ENCODE measurements at regions not wholly inside any gene's neighbourhood (a gene's known extent, or its start where the extent isn't known, plus 50 kb on each side); places are given as distances from the start of the nearest gene placed in this dataset.

DNA sequence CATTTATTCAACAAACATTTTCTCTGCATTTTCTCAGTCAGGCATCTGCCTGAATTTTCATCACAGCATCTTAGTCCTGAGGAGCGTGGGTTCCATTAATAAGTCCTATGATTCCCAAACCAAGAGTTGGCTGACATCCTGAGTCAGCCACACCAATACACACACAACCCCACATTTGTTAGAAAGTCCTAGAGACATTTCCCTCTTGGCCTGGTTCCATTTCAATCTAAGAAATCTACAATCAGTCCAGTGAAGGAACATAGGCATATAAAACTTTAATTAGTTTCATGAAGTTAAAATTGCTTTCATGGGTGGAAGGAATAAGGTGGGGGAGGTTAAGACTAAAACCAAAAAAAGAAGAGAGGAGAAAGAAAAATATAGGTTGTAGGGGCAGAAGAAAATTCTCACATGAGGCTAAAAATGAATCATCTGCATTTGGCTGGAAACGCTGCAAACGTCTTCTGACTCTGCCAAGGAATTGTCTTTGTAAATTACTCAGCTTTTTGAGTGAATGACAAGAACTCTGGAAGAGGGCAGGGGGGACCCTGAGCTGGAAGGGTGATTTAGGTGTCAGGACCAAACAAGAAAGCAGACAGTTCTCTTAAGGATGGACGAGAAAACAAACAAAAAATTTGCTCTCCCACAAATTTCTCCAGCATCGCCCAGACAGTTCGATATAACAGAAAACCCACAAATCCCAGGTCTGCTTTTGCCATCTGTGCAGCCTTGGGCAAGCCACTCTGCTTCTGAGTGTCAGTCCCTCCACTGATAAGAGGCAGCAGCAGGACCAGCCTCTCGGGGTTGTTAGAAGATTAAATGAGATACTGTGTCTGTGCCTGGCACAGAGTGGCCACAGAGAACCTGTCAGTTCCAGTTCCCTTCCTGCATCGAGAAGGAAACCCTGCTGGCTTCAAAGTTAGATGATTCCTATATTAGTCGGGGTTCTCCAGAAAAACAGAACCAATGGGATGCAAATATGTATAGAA, 289.7 kb downstream of the CDK5RAP2 start:
- TF ChIP-seq, protein P1, sequence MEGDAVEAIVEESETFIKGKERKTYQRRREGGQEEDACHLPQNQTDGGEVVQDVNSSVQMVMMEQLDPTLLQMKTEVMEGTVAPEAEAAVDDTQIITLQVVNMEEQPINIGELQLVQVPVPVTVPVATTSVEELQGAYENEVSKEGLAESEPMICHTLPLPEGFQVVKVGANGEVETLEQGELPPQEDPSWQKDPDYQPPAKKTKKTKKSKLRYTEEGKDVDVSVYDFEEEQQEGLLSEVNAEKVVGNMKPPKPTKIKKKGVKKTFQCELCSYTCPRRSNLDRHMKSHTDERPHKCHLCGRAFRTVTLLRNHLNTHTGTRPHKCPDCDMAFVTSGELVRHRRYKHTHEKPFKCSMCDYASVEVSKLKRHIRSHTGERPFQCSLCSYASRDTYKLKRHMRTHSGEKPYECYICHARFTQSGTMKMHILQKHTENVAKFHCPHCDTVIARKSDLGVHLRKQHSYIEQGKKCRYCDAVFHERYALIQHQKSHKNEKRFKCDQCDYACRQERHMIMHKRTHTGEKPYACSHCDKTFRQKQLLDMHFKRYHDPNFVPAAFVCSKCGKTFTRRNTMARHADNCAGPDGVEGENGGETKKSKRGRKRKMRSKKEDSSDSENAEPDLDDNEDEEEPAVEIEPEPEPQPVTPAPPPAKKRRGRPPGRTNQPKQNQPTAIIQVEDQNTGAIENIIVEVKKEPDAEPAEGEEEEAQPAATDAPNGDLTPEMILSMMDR (IDR thresholded peaks at IDR 0.05; ENCODE audit: control extremely low read depth, extremely low read depth), result no peak
- H3K36me3 ChIP-seq (ENCODE audit: control insufficient read depth in 4 of 4, insufficient read depth in 4 of 4, low read length in 4 of 4), result no peaks in the 10 kb centered on the region
- DNase-seq (no peak), ATAC-seq (ENCODE audit: insufficient read depth, low FRiP score) (no peak)
- H3K27ac ChIP-seq (ENCODE audit: low read depth in 1 of 2, low read length in 1 of 2), result no peak overlapping the region
- H3K4me3 ChIP-seq, result no peak overlapping the region
- H3K9me3 ChIP-seq (ENCODE audit: control insufficient read depth in 4 of 4, insufficient read depth in 3 of 4, low read length in 3 of 4), result peaks cover 0 to 2% (median 0%) of the 10 kb centered on the region in 4 donors
- no peaks in the 10 kb centered on the region for H3K27me3 ChIP-seq (ENCODE audit: control insufficient read depth in 3 of 3, insufficient read depth in 3 of 3, low read length in 2 of 3)
- WGBS, 2 donors, result 75 to 80% methylated on average over 9 of the region's 9 CpGs
- no peak overlapping the region for H3K9ac ChIP-seq (ENCODE audit: insufficient read depth in 1 of 2, low read length in 2 of 2)
- no peaks in the 10 kb centered on the region for H3K4me1 ChIP-seq (ENCODE audit: control insufficient read depth in 5 of 5, insufficient read depth in 5 of 5, low read length in 5 of 5)

DNA sequence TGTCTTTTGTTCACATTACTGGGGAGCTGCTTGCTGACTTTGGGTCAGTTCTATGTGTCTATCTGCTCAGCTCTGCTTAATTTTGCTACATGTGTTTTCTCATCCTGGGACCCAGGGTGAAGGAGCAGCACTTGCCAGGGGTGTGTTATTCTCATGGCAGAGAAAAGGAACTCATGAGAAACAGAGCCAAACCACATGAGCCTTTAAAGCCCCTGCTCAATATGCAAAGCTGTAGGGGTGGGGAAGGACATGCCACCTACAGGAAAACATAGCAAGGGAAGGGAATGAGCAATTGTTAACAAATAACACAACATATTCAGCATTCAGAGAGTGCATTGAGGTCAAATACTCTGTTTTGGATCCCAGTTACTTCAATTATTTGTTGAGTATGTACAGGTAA, 290.9 kb downstream of the CDK5RAP2 start:
- TF ChIP-seq, protein P1 (IDR thresholded peaks at IDR 0.05; ENCODE audit: control extremely low read depth, extremely low read depth), result no peak
- no peaks in the 10 kb centered on the region for H3K27me3 ChIP-seq (ENCODE audit: control insufficient read depth in 3 of 3, insufficient read depth in 3 of 3, low read length in 2 of 3)
- no peaks in the 10 kb centered on the region for H3K36me3 ChIP-seq (ENCODE audit: control insufficient read depth in 4 of 4, insufficient read depth in 4 of 4, low read length in 4 of 4)
- DNase-seq (no peak), ATAC-seq (ENCODE audit: insufficient read depth, low FRiP score) (no peak)
- no peak overlapping the region for H3K27ac ChIP-seq (ENCODE audit: low read depth in 1 of 2, low read length in 1 of 2)
- H3K4me1 ChIP-seq (ENCODE audit: control insufficient read depth in 5 of 5, insufficient read depth in 5 of 5, low read length in 5 of 5), result no peaks in the 10 kb centered on the region
- no peak overlapping the region for H3K9ac ChIP-seq (ENCODE audit: insufficient read depth in 1 of 2, low read length in 2 of 2)
- no peak overlapping the region for H3K4me3 ChIP-seq
- H3K9me3 ChIP-seq (ENCODE audit: control insufficient read depth in 4 of 4, insufficient read depth in 3 of 4, low read length in 3 of 4), result peaks cover 0 to 5% (median 0%) of the 10 kb centered on the region in 4 donors

DNA sequence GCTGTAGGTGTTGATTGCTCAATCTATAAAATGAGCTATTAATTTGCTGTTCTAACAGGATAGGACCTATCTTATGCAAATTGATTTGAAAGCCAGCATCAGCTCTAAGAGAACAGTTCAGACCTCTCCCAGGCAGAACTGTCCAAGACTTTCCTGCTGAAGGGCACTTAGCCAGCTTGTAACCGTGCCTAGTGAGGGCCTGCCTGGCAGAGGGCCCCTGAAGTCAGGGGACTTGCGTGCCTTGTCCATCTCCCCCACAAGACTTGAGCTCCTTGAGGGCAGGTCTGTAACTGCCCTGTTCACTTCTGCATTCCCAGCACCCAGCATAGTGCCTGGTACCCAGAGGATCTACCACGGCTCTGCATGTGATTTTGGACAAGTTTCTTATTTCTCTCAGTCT, 293.4 kb downstream of the CDK5RAP2 start:
- DNase-seq, result no peak
- 69 to 88% methylated on average over 3 of the region's 3 CpGs for WGBS, 2 donors
- no peaks in the 10 kb centered on the region for H3K36me3 ChIP-seq (ENCODE audit: control insufficient read depth in 4 of 4, insufficient read depth in 4 of 4, low read length in 4 of 4)

More for the DNA sequence above, 293.4 kb downstream of the CDK5RAP2 start:
- Histone ChIP-seq H3K4me1 (ENCODE audit: control insufficient read depth in 5 of 5, insufficient read depth in 5 of 5, low read length in 5 of 5) (no peaks in the 10 kb centered on the region), H3K27me3 (ENCODE audit: control insufficient read depth in 3 of 3, insufficient read depth in 3 of 3, low read length in 2 of 3) (no peaks in the 10 kb centered on the region), H3K9me3 (ENCODE audit: control insufficient read depth in 4 of 4, insufficient read depth in 3 of 4, low read length in 3 of 4) (peaks cover 0 to 5% (median 0%) of the 10 kb centered on the region in 4 donors), H3K9ac (ENCODE audit: insufficient read depth in 1 of 2, low read length in 2 of 2) (no peak overlapping the region), H3K27ac (ENCODE audit: low read depth in 1 of 2, low read length in 1 of 2) (no peak overlapping the region), H3K4me3 (no peak overlapping the region)
- TF ChIP-seq, protein P1 (IDR thresholded peaks at IDR 0.05; ENCODE audit: control extremely low read depth, extremely low read depth), result no peak
- ATAC-seq (ENCODE audit: insufficient read depth, low FRiP score), result no peak

Measured in lung (tissue), 11 donors.